ENCODE measurements at regions not wholly inside any gene's neighbourhood (a gene's known extent, or its start where the extent isn't known, plus 50 kb on each side); places are given as distances from the start of the nearest gene placed in this dataset.

DNA sequence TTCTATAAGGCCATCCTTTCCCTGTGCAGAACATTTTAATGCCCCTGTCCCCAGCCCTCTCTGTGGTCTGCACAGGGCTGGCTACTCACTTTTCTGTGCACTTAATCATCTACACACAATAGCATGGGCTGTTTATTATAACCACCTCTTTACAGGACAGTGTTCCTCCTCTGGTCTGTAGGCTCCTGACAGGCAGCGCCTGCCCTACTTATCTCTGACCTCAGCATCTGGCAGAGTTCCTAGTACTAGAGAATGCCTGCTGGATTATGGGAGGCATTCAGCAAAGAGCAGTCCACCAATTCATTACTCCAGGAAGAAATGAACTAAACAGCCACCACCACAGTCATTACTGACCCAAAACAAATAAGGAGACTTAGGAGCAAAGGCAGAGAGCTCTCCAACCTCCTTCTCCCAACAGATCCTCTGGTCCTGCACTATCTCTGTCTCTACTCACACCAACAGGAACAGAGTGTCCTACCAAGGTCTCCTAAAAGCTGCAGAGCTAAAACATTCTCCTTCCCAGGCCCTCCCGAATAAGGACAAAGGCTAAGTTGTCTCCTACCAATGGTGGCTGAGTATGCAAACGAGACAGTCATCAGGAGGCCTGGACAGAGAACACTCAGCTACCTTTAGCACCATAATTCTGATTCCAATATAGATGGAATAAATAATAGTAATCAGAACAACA lies 279.2 kb downstream of the QDPR start:
- TF ChIP-seq, protein P1, sequence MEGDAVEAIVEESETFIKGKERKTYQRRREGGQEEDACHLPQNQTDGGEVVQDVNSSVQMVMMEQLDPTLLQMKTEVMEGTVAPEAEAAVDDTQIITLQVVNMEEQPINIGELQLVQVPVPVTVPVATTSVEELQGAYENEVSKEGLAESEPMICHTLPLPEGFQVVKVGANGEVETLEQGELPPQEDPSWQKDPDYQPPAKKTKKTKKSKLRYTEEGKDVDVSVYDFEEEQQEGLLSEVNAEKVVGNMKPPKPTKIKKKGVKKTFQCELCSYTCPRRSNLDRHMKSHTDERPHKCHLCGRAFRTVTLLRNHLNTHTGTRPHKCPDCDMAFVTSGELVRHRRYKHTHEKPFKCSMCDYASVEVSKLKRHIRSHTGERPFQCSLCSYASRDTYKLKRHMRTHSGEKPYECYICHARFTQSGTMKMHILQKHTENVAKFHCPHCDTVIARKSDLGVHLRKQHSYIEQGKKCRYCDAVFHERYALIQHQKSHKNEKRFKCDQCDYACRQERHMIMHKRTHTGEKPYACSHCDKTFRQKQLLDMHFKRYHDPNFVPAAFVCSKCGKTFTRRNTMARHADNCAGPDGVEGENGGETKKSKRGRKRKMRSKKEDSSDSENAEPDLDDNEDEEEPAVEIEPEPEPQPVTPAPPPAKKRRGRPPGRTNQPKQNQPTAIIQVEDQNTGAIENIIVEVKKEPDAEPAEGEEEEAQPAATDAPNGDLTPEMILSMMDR (conservative IDR thresholded peaks at IDR 0.05): no peak
- no peak for TF ChIP-seq EZH2 (IDR thresholded peaks at IDR 0.05; ENCODE audit: low read depth)
